ENCODE measurements at regions not wholly inside any gene's neighbourhood (a gene's known extent, or its start where the extent isn't known, plus 50 kb on each side); places are given as distances from the start of the nearest gene placed in this dataset.

DNA sequence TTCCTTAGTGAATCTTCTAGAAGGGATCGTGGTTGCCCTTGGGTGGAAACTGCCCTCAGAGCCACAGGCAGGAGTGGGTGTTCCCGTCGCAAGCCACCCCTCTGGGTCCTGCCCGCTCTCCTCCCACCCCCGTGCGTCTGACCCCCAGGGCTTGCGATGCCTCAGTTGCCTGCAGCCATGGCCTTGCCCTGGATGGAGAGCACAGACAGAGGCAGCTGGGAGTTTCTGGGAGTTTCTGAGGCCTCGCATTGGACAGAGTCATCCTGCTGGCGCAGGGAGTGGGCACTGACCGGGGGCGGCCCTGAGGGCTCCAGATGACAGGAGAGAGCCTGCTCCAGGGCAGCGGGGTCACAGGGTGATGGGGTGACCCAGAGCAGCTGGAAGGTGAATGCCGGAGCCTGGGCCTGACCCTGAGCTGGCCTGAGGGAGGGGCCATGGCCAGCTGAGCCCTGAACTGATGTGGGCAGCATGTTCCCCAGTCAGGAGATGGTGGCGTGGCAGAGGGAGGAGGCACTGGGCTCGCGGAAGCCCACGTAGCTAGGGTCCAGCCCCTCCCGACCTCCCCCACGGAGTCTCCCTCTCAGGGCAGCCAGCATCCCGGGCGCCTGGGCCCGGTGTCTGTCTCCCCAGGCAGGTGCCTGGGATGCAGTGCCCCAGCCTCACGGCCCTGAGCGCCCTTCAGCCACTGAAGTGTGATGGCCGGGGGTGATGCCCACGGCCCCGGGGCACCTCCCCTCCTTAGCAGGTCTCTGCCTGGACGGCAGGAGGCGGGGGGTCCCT is 1236.2 kb downstream of the BRD1 start:
- DNase-seq: no peak

DNA sequence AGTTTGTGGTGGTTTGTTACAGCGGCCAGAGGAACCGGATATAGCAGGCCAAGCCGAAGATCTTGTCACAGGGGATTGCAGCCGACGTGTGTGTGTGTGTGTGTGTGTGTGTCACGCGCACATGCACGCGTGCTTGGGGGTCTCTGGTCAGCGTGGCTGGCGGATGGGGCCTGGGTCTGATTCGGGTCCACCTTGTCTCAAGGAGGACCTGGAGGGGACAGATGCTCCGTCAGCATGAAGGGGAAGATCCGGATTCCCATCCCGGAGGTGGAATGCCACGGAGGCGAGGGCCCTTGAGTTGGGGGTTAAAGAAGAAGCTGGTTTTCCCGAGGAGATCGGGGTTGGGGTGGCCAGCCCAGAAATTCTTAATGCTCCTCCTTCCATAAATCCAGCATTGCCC is 1237.8 kb downstream of the BRD1 start:
- DNase-seq: no peak

DNA sequence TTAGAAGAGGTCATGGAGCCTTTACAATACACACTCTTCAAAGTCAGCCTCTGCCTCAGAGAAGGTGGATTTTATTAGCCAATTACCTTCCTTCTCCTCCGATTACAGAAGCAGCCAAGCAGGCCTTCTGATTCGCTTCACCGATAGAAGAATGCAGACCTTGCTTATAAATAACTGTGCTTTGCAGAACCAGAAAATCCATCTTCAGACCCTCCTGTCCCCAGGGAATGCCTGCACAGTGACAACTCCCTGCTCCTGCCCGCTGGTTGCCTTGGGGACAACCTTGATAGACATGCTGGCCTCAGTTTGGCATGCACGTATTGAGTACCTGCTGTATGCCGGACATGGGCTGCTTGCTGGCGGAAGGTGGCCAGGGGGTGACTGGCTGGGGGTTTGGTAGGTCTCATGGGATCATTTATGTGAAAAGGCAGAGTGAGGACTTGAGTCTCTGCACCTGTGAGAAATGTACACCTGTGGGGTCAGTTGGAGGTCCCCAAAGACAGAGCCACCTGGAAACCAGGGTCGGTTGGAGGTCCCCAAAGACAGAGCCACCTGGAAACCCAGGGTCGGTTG is 1238.7 kb downstream of the BRD1 start:
- DNase-seq: no peak

DNA sequence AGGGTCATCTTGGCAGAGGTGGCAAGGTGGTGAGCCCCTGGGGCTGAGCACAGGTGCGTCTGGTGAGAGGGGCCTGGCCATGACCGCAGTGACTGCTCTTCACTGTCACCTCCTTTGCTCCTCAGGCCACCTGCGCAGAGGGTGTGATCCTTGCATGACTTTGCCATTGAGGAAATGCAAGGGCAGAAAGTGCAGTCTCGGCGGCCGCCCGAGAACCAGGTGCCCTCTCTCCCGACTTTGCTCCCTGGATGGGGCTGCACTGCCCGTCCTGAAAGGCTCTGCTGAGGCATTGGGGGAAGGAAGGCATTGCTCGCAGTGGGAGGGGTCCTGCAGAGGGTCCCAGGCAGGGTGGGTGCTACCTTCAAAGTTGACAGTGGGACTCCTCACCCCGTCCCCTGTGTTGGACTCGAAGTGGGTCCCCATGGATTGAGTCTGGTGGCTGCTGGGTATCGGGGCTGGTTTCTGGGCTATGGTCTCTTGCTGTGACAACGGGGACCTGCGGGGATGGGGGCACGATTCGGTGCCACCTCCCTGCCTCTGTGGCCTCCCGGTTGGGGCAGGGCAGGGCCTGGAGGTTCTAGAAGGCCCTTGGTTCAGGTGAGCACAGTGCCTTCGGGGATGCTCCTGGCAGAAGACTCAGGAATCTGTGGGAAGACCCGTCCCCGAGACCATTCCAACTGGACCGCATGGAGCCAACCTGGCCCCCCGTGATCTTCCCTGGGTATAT is 1239.4 kb downstream of the BRD1 start:
- no peak for DNase-seq

DNA sequence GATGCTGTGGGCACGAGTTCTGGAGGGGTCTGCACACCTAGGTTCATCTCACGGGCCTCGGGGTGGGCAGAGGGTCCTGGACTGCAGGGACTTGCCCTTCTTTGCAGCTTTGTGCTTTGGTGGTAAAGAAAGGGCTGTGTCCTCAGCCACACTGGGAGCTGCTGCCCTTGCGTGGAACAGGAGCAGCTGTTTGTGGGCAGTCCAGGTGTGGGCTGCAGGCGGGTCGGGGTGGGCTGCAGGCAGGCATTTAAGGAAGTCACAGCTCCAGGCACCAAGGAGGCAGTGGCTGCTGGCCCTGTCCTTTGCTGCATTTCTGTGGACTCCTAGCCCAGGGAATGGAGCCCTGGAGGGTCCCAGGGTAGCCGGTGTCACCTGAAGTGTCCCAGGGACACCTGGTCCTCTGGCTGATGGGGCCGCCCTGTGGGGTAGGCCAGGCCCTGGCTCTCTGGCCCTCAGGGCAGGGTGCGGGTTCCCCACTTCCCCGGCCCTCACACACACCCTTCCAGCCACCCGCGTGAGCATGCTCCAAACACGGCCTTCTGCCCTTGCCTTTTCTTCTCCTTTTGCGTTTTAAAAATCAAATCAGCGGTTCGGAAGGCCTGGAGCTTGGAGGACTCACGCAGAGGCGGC is 1240.3 kb downstream of the BRD1 start:
- no peak for DNase-seq

DNA sequence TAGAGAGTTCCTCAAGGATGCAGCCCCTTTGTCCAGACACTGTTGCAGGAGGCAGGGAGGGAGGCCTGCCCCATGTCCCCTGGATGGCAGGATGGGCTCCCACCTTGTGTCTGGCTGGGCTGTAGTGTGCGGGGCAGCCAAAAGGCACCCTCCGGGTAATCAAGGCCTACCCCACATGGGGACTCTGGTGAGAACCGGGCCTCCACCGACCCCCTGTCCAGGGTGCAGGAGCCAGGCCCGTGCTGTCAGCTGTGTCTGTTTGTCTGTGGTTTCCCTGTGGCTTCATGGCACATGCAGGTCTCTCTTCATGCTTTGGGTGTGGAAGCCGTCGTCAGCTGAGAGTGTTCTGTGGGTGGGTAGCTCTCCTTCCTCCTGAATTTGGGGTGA is 1240.9 kb downstream of the BRD1 start:
- DNase-seq: no peak

DNA sequence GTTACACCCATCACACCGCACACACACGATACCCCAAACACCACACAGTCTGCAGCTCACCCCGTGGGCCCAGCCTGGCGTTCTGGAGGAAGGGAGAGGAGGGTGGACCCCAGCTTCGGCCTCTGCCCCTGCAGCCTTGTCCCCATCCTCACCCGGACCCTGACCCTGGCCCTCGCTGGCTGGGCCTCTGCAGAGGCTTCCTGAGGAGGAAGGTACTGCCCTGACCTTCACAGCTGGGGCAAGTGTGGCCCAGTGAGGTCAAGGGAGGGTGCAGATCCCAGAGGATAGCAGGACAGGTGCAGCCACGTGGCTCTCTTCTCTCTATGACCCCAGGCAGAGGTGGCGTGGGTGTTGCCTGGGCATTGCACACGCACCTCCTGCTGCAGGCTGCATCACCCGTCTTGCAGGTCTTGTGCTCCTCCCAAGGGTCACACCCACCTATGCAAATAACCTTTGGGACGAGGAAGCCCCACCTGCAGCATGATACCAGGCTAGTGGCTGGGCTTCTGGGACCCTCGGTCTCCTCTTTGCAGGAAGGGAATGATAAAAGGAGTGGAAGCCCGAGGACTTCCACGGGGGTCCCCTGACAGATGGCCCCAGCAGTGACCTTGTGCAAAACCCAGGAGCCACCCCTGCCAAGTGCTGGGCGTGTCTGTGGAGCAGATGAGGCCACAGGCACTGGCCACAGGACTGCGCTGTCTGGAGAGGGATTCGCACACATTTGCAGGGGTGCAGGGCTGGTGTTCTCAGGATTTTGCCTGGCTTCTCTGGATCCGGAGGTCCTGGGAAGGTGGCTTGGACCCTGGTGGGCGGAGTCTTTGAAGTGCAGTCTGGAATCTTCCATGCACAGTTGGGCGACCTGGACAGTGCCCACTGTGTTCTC is 1241.5 kb downstream of the BRD1 start:
- DNase-seq: no peak

DNA sequence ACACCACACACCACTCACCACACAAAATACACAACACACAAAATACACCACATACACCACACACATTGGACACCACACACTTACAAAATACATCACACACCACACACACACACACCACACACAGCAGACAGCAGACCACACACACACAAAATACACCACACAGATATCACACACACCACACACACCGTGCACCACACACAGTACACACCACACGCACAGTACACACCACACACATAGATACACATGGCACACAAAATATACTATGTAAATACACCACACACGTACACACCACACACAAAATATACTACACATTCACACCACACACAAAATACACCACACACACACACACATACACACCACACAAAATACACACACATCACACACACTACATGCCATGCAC is 1243.5 kb downstream of the BRD1 start:
- no peak for DNase-seq

DNA sequence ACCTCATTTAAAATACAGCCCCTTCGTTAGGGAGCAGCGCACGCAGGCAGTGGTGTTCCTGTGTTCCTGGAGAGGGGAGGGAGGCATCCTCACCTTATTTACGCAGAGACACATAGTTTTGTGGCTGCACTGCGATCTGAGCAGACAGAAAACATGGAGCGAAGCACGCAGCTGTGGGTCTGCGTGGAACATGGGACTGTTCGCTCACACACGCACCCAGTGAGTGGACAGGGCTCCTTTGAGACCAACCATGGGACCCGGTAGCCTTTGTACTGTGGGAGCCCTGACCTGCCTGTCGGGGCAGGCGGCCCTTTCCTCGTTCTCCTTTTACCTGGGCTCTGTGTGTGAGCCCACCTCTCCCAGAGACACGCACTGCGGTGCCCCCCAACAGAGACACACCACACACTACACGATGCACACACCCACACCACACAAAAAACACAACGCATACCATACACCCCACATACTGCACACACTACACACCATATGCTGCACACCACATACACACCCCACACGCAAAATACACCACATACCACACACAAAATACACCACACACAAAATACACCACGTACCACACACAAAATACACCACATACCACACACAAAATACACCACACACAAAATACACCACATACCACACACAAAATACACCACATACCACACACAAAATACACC is 1245.7 kb downstream of the BRD1 start:
- no peak for DNase-seq

DNA sequence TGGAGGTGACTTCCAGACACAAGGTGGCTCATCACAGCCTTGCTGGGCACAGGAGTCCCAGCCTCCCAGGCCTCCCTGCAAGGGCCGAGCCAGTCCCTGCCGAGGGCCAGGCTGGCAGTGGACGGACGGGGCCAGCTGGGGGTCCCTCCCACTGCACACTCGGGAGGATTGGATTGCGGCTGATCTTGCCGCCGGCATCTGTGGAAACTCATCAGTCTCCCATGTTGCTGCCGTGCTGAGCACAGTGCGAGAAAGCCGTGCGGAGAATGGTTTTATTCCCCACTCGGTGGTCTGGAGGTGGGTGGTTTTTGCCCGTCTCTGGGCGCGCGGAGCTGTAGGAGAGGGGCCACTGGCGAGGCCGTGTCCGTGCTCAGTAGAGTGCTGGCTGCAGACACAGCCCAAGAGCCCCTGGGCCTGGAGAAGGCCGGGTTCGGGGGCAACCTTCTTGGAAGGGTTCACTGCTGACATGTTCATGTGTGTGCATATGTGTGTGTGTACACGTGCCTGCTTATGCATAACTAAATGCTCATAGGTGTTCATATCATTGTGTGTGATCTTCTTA is 1246.4 kb downstream of the BRD1 start:
- DNase-seq: no peak

DNA sequence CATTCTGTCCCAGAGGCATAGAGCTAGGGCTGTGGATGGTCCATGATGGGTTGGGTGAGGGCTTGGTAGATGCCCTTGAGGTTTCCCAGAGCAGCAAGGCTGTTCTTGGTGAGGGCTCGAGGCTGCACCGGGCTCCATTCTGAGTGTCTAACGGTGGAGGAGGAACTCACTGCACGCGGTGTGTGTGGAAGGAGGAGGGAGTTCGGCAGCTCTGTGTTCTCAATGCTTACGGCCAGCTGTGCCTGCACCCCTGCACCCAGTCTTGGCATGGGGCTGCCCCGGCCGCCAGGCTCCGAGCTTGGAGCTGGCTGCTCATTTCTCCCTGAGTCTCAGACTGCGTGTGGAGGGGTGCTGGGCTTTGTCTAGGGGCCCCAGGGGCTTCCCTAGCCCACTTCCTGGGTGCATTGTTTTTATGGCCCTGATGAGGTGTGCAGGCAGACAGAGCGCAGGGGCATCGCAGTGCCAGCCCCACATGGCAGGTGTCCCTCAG is 1247.1 kb downstream of the BRD1 start:
- DNase-seq: no peak

DNA sequence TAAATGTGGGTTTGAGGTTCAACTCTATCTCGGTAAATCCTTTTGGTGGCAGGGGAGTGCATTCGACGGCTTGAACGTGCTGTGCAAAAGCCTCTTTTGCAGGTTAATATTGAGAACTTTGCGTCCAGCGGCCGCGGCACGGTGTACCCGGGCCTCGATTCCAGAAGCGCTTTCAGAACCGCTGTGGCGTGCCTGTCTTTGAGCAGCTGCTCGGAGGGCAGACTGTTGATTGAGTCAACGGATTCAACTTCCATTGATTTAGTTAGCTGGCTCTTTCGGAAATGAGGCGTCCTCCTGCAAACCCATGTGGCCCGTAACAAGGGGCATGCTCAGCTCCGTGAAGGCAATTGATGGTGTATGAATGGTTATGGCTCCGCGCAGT is 1247.8 kb downstream of the BRD1 start:
- DNase-seq: no peak

DNA sequence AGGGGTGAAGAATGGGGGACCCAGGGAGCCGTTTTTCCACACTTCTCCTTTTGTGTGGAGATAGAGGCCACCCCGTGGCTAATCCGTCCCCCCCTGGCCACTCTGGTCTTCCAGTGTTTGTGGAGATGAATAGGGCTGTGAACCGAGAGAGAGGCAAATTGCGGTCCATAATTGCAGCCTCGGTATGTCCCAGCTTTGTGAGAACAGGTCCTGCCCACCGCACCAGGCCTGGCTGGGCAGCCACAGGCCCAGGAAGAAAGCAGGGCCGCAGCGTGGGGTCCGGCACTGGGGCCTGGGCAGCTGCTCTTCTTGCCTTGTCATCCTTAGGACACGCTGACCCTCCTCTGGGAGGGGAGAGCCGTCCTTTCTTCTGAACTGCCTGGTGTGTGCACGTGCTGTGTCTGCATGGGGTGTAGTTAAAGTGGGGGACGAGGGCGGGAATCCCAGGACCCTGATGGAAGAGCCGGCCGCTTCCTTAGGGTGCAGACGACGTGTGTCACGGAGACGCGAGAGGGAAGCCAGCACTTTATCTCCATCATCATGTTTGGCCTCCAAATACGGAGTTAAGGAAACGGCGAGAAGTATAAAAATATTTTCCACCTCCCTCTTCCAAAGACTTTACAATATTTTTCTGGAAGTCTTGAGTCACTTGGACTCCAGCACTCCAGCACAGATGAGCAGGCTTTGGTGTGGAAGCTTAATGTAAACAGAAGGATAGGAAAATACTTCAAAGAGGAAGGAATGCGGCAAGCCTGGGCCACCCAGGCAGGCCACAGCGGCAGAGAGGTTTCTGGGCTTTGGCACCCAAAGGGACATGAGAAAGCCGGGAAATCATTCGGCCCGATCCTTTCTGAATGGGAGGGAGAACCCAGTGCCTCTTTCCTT is 1248.4 kb downstream of the BRD1 start:
- no peak for DNase-seq

DNA sequence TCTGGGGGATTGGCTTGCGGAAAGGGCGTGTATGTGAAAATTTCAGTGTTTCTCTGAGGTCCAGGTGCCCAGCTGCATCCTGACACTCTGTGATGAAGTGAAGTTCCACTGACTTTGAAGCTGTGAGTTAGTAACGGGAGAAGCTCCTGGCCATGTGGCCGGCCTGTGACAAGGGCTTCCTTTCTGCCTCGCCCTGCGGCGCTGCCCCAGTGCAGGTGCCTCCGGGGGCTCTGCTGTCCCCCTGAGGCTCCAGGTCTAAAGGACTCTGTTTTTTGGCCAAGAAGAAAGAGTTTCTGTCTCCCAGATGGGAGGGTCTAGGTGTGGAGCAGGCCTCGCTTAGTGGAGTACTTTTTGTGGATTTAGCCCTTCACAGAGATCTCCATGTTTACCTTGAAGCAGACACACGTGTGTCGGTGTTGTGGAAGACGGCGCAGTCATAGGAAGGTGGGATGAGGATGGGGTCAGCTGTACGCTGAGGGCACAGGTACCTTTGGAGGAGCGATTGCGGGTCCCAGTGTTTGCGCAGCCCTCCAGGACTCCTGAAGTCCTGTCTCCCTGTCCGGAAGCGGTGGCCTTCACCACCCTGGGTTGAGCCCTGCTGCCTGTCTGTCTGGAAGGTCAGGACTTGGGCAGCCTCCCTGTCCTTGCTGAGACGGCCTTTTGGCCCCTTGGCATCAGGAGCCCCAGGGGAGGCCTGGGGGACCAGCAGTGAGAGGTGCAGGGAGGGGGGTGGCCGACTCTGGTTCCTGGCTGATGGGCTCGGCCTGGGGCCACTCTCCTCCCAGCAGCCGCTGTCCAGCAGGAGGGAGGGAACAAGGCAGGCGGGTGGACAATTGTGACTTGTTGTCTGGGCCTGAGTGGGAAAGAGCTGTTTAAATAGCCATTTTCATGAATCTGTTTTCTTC is 1249.3 kb downstream of the BRD1 start:
- no peak for DNase-seq

DNA sequence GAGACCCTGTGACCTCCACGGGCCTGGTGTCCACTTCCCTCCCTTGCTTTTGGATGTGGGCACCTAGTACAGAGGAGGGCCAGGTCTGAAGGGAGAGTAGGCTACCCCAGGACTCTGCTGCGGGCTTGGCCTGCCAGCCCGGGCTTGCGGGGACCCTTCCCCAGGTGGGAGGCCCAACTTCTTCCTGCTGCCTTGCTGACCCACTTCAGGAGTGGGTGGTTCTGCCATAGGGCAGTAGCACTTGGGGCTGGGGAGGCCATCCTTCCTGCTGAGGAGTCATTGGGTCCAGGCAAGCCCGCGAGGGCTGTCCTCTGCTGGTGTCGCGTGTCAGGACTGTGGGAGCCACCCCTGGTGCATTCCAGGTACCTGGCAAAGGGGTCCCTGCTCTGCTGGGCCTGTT is 1250.0 kb downstream of the BRD1 start:
- DNase-seq: no peak

DNA sequence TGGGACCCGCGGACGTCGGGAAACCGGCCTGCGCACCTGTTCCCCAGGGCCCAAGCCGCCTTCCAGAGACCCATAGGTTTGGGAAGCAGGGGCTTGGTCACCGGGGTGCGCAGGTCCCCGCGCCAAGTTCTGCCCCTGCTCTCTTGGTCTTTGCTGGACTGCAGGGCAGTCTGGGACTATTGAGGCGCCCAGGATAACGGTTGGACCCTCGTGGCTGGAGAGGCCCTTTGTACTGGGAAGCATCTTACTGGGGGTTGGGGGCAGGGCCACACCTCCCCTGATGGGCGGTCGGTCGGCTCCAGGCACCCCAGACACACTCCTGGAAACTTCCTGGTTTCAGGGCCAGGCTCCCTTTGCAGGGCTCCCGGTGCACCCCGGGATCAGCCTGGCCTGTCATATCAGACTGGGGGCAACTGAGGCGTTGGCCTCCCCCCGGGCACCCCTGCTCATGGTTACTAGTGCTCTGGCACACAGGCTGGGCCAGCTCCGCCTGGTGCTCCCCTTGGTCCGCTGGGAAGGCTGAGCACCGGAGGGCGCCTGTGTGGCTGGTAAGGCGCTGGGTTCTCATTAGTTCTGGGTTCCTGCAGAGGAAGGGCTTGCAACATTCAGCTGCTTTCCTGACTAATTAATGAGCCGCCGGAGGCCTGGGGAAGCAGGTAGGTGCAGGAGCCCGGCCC is 1250.5 kb downstream of the BRD1 start:
- no peak for DNase-seq

DNA sequence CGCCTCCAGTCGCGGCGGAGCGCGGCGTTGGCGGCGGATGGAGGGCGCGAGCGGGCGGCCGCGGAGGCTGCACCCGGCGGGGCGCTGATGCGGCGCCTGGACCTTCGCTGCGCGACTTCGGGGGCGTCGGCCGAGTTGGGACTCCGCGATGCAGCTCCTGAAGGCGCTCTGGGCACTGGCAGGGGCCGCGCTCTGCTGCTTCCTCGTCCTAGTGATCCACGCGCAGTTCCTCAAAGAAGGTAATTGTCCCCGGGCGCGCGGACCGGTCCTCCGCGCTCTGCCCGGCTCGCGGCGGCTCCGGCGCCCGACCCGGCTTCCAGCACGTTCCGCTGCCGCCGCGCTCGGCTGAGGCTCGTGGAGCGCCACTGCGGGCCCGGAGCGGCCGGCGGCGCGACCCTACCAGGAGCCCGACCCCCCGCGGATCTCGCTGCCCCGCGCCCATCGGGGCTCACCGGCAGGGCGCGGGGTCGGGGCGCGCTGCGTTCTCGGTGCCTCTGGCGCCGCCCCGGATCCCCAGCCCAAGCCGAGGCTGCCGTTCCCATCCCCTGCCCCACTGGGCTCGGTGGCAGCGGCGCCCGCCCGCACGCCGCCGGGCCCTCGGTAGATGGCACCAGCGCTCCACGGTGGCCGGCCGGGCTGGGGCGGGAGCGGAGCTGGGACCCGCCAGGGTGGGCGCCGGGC is 1251.2 kb downstream of the BRD1 start:
- DNase-seq: no peak

DNA sequence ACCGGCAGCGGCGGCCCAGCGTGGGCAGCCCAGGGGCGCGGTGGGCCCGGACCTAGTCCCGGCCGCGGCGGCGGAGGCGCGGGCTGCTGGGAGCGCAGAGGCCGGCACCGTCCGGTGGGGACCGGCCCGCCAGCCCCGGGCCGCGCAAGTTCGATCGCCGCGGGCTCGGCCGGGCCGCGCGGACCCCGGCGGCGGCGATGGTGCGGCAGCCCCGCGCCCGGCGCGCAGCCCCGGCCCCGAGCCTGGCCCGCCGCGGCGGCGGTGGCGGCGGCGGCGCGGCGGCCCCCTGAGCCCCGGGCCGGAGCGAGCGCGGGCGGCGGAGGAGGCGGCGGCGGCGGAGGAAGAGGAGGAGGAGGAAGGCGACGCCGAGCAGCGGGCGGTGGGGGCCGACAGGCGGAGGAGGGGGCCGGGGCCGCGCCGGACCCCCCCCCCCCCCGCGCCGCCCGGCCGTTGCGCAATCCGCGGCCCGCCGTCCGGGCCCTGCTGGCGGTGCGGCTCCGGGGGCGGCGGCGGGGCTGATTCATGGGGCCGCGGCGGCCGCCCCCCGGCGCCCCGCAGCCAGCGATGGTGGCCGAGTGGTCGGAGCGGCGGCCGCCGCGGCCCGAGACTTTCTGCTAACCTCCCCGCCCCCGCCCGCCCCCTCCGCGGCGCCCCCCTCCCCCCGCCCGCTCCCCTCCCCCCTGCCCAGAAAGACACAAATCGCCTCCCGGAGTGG is 1251.9 kb downstream of the BRD1 start:
- no peak for DNase-seq
